Liver (tissue), 8 donors: ENCODE measurements at regions not wholly inside any gene's neighbourhood (a gene's known extent, or its start where the extent isn't known, plus 50 kb on each side); places are given as distances from the start of the nearest gene placed in this dataset.

Source experiments
- DNase-seq: peaks from one replicate; pipeline ENCODE4 v3.0.0-alpha.2; 2017; ENCODE audit warnings: low spot score
- H3K27ac ChIP-seq, 2 donors: one replicate each; pipeline ENCODE4 v1.7.0; 2013; ENCODE audit warnings: inconsistent platforms in 2 of 2, low read length in 2 of 2, control low read depth in 1 of 2, low read depth in 1 of 2, mild to moderate bottlenecking in 1 of 2
- H3K27me3 ChIP-seq, 4 donors: one replicate each; pipeline versions ENCODE4 v1.6.1 to v1.7.0; 2013; ENCODE audit warnings: low read length in 3 of 4, inconsistent platforms in 1 of 4, mild to moderate bottlenecking in 1 of 4, moderate library complexity in 1 of 4; ENCODE audit not compliant: control insufficient read depth in 4 of 4, insufficient read depth in 4 of 4
- H3K36me3 ChIP-seq, 4 donors: one replicate each; pipeline versions ENCODE4 v1.6.1 to v1.7.0; 2013; ENCODE audit warnings: low read length in 3 of 4, mild to moderate bottlenecking in 3 of 4, low read depth in 1 of 4, moderate library complexity in 1 of 4; ENCODE audit not compliant: control insufficient read depth in 4 of 4, insufficient read depth in 3 of 4
- H3K4me1 ChIP-seq, 4 donors: one replicate each; pipeline versions ENCODE4 v1.6.1 to v1.7.0; 2013; ENCODE audit warnings: low read length in 3 of 4, mild to moderate bottlenecking in 3 of 4, moderate library complexity in 1 of 4; ENCODE audit not compliant: control insufficient read depth in 4 of 4, insufficient read depth in 4 of 4
- H3K4me3 ChIP-seq, 3 donors: one replicate each; pipeline versions ENCODE4 v1.6.1 to v1.7.0; 2013; ENCODE audit warnings: low read length in 3 of 3, control low read depth in 1 of 3, low read depth in 1 of 3, mild to moderate bottlenecking in 1 of 3
- H3K9ac ChIP-seq, 2 donors: one replicate each; pipeline ENCODE4 v1.7.0; 2013; ENCODE audit warnings: low read length in 2 of 2, mild to moderate bottlenecking in 2 of 2, moderate library complexity in 2 of 2, control low read depth in 1 of 2, low read depth in 1 of 2
- H3K9me3 ChIP-seq, 4 donors: one replicate each; pipeline versions ENCODE4 v1.6.1 to v1.7.0; 2013; ENCODE audit warnings: low read length in 3 of 4; ENCODE audit not compliant: control insufficient read depth in 4 of 4
- ATF3 ChIP-seq: IDR thresholded peaks from 2 replicates; pipeline ENCODE4 v1.6.1; 2016; ENCODE audit warnings: antibody characterized with exemption
- CTCF ChIP-seq: fragments of 150-350 bp; IDR thresholded peaks from 2 replicates; pipeline ENCODE4 v1.5.1; 2017; ENCODE audit warnings: improper control_type of control experiment, low read depth, low read length; ENCODE audit not compliant: missing input control
- FOXA1 ChIP-seq: IDR thresholded peaks from 2 replicates; pipeline ENCODE4 v1.6.1; 2016; ENCODE audit warnings: antibody characterized with exemption
- FOXA2 ChIP-seq: IDR thresholded peaks from 2 replicates; pipeline ENCODE4 v1.6.1; 2016; ENCODE audit warnings: antibody characterized with exemption
- GABPA ChIP-seq, 2 donors: IDR thresholded peaks in 1 of 2; conservative IDR thresholded peaks in 1 of 2; 2 replicates each; pipeline ENCODE4 v1.6.1; 2016; ENCODE audit warnings: antibody characterized with exemption in 2 of 2, mild to moderate bottlenecking in 1 of 2, moderate library complexity in 1 of 2
- HNF4A ChIP-seq, 2 donors: conservative IDR thresholded peaks; 2 replicates each; pipeline ENCODE4 v1.6.1; 2016; ENCODE audit warnings: antibody characterized with exemption in 2 of 2, mild to moderate bottlenecking in 2 of 2
- HNF4G ChIP-seq: IDR thresholded peaks from 2 replicates; pipeline ENCODE4 v1.6.1; 2016; ENCODE audit warnings: antibody characterized with exemption
- JUND ChIP-seq, 2 donors: IDR thresholded peaks; 2 replicates each; pipeline ENCODE4 v1.6.1; 2016; ENCODE audit warnings: antibody characterized with exemption in 2 of 2
- MAX ChIP-seq: IDR thresholded peaks from 2 replicates; pipeline ENCODE4 v1.6.1; 2016; ENCODE audit warnings: antibody characterized with exemption
- NR2F2 ChIP-seq: IDR thresholded peaks from 2 replicates; pipeline ENCODE4 v1.6.1; 2016; ENCODE audit warnings: antibody characterized with exemption
- RAD21 ChIP-seq, 2 donors: IDR thresholded peaks; 2 replicates each; pipeline ENCODE4 v1.6.1; 2016; ENCODE audit warnings: antibody characterized with exemption in 2 of 2, mild to moderate bottlenecking in 2 of 2
- REST ChIP-seq: IDR thresholded peaks from 2 replicates; pipeline ENCODE4 v1.6.1; 2016; ENCODE audit warnings: antibody characterized with exemption, mild to moderate bottlenecking
- RXRA ChIP-seq, 2 donors: IDR thresholded peaks; 2 replicates each; pipeline ENCODE4 v1.6.1; 2017 to 2018; ENCODE audit warnings: antibody characterized with exemption in 2 of 2, mild to moderate bottlenecking in 1 of 2
- SP1 ChIP-seq: IDR thresholded peaks from 2 replicates; pipeline ENCODE4 v1.6.1; 2018; ENCODE audit warnings: antibody characterized with exemption, mild to moderate bottlenecking
- TAF1 ChIP-seq: conservative IDR thresholded peaks from 2 replicates; pipeline ENCODE4 v1.6.1; 2016; ENCODE audit warnings: antibody characterized with exemption, mild to moderate bottlenecking
- YY1 ChIP-seq: IDR thresholded peaks from 2 replicates; pipeline ENCODE4 v1.6.1; 2016; ENCODE audit warnings: antibody characterized with exemption, mild to moderate bottlenecking
- ZBTB33 ChIP-seq: IDR thresholded peaks from 2 replicates; pipeline ENCODE4 v1.6.1; 2016; ENCODE audit warnings: antibody characterized with exemption
- WGBS: extraction: QIAGEN DNeasy Blood & Tissue Kit; methylation state at CpG from one replicate; pipeline ENCODE4 v1.1.7; 2013; 5-methylcytosine and 5-hydroxymethylcytosine counted together
- donor health status: healthy.
- donor health status: healthy.
- donor health status: healthy.
- donor health status: healthy.
- donor health status: healthy.

GRCh38 chr19:28184997-28185396, 1028.0 kb downstream of the UQCRFS1 start:
- H3K4me3 ChIP-seq = no peak overlapping the region
- H3K9ac ChIP-seq = no peak overlapping the region
- peaks cover 0 to 4% (median 0%) of the 10 kb centered on the region in 4 donors for H3K27me3 ChIP-seq
- DNase-seq = no peak
- H3K9me3 ChIP-seq = no peaks in the 10 kb centered on the region
- H3K4me1 ChIP-seq = no peaks in the 10 kb centered on the region
- no peaks in the 10 kb centered on the region for H3K36me3 ChIP-seq
- H3K27ac ChIP-seq = no peak overlapping the region
- TF ChIP-seq MAX = no peak
- TF ChIP-seq JUND (IDR thresholded peaks at IDR 0.05) = no peak
- TF ChIP-seq HNF4A (conservative IDR thresholded peaks at IDR 0.05) = no peak
- TF ChIP-seq ZBTB33 = no peak
- TF ChIP-seq FOXA1 = no peak
- TF ChIP-seq FOXA2 = no peak
- TF ChIP-seq RAD21 (IDR thresholded peaks at IDR 0.05) = no peak
- no peak for TF ChIP-seq ATF3
- TF ChIP-seq REST = no peak
- TF ChIP-seq RXRA (IDR thresholded peaks at IDR 0.05) = no peak
- no peak for TF ChIP-seq CTCF
- TF ChIP-seq NR2F2 = no peak
- TF ChIP-seq YY1 = no peak
- TF ChIP-seq HNF4G = no peak
- no peak for TF ChIP-seq GABPA (IDR thresholded peaks at IDR 0.05 in 1 of 2, conservative IDR thresholded peaks at IDR 0.05 in 1 of 2)
- no peak for TF ChIP-seq SP1

GRCh38 chr19:28176193-28176592, 1036.8 kb downstream of the UQCRFS1 start:
- H3K4me1 ChIP-seq = no peaks in the 10 kb centered on the region
- 32% methylated on average over 1 of the region's 1 CpG for WGBS
- H3K27me3 ChIP-seq = no peaks in the 10 kb centered on the region
- H3K9ac ChIP-seq = no peak overlapping the region
- DNase-seq = no peak
- no peak overlapping the region for H3K4me3 ChIP-seq
- H3K36me3 ChIP-seq = no peaks in the 10 kb centered on the region
- no peak overlapping the region for H3K27ac ChIP-seq
- H3K9me3 ChIP-seq = peaks cover 3 to 6% (median 5%) of the 10 kb centered on the region in 4 donors
- TF ChIP-seq YY1 (no peak), TAF1 (no peak), HNF4G (no peak), ATF3 (no peak), FOXA2 (no peak)
